GM21825 (cell line): ENCODE measurements at regions not wholly inside any gene's neighbourhood (a gene's known extent, or its start where the extent isn't known, plus 50 kb on each side); places are given as distances from the start of the nearest gene placed in this dataset.
"Not testable (repeated sequence)": the region's sequence is repeated elsewhere in the genome, so short reads cannot be mapped to it uniquely, and the experiment has no call there.

Source experiments
- ATAC-seq: cut with Tn5 transposase; IDR thresholded peaks from one replicate; pipeline ENCODE4 v1.9.1; 2021; ENCODE audit warnings: mild to moderate bottlenecking, moderate library complexity; ENCODE audit not compliant: unreplicated experiment

DNA sequence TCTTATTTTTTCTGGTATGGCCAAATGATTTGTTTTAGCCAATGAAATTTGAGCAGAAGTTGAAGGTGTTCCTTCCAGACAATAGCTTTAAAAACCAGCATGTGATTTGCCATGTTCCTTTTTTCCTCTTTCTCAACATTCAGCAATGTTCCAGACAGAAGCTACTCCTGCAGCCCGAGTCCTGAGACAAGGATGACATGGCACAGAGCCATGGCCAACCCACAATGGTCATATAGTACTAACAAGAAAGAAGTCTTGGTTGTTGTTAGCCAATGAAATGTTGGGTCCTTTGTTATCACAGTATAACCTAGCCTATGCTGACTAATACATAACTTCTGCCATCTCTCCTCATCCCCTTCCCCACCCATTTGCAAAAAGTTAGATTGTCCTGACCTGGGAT, 211.1 kb upstream of the STT3B start:
- no peak for ATAC-seq

DNA sequence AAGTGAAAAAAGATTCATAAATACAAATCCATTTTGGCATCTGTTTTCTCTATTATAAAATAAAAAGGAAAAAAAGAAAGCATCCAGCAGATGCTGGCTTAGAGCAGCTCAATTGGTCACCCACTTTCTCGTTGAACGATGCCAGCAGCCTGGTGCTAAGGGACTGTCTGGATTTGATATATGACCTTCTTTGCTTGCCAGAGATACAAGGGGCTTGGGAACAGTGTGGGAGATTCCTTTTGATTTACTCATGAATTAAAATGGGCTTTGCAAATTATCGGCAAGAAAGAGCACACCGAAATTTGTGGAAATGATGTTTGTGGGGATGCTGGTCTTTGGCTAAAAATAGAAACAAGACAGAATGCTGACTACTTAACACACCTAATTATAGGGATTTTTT, 210.3 kb upstream of the STT3B start:
- no peak for ATAC-seq

DNA sequence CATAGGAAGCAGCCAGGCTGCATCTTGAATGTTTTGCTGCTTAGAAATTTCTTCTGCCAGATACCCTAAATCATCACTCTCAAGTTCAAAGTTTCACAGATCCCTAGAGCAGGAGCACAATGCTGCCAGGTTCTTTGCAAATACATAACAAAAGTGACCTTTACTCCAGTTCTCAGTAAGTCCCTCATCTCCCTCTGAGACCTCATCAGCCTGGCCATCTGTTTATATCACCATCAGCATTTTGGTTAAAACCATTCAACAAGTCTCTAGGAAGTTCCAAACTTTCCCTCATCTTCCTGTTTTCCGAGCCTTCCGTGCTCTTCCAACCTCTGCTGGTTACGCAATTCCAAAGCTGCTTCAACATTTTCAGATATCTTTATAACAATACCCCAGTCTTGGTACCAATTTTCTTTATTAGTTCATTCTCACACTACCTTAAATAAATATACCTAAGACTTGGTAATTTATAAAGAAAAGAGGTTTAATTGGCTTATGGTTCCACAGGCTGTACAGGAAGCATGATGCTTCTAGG, 204.8 kb upstream of the STT3B start:
- ATAC-seq: not testable (repeated sequence)

DNA sequence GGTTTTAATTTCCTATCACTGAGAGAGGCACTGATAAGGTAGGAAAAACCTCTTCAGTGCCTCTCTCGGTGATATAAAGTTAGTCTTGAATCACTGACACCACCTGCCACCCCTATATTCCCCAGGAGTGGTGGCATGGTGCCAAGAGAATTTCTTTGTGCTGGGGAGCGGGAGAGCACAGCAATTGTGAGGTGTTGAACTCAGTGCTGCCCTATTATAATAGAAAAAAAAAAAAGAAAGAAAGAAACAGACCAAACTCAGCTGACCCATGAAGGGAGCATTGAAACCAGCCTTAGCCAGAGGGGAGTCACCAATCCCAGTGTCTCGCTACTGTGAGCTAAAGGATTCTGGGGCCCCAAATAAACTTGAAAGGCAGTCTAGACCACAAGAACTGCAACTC, 201.4 kb upstream of the STT3B start:
- no peak for ATAC-seq

DNA sequence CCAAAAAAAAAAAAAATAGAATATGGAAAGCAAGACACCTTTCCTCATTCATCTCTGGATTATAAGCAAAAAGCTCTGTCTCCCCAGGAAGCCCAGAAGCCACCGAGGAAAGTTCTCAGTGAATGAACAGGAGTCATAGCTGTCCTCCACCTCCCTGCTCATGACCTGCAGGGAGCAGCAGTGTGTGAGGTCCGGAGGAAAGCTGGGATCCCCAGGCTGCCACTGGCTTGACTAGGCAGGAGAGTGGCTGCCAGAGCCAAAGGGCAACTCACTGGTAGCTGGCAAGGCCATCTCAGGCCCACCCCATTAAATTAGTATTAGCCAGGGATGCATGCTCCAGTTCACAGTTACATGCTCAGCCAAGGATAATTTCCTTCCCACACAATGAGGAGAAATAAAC, 191.6 kb upstream of the STT3B start:
- ATAC-seq: no peak

DNA sequence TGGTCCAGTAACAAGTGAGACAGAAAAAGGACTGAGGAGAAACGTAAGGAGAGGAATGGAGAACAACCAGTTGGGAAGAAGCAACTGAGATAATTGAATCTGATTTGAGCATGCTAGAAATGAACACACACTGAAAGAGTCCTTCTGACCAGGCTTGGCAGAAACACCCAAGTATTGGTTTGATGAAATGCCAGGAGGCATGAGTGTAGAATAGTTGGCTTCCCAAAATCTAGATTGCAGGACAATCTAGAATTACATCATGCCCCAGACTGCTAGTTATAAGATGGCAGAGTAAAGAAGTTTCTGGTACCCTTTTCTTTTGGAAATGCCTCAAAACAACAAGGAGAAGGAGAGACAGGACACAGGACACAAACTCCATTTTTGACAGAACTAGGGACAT, 189.7 kb upstream of the STT3B start:
- no peak for ATAC-seq

DNA sequence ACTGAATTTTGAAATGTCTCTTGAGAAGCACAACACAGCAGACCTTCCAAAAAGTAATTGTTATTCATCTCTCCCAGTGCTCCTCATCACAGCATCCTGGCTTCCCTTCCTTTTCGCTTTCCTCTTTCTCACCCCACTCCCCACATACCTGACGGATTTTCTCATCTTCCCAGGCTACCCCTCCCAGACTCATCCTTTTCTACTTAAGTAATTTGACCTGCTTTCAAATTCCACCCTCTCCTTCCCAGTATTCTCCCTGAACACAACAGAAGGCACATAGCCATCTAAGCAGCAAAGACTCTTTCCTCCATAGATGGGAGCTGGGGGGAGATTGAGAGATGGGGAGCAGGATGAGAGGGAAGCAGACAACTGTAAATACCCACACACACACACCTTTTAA, 187.1 kb upstream of the STT3B start:
- ATAC-seq: no peak

DNA sequence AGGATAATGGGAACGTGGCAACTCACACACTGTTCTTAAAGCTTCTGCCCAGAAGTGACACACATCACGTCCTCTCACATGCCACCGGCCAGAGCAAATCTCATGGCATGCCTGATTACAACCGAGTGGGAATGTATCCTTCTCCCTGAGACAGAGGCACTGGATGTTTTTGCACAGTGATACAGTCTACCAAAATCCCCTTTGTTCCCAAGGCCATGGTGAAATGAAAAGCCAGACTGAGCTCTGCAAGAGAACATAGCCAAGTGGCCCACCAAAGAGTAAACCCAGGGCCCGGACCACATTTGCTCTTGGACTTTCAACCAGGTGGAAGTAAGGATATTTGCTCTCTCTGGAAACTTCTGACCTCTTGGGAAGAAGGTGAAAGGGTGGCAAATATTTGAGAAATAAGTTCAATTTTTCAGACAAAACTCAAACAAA, 186.2 kb upstream of the STT3B start:
- no peak for ATAC-seq

DNA sequence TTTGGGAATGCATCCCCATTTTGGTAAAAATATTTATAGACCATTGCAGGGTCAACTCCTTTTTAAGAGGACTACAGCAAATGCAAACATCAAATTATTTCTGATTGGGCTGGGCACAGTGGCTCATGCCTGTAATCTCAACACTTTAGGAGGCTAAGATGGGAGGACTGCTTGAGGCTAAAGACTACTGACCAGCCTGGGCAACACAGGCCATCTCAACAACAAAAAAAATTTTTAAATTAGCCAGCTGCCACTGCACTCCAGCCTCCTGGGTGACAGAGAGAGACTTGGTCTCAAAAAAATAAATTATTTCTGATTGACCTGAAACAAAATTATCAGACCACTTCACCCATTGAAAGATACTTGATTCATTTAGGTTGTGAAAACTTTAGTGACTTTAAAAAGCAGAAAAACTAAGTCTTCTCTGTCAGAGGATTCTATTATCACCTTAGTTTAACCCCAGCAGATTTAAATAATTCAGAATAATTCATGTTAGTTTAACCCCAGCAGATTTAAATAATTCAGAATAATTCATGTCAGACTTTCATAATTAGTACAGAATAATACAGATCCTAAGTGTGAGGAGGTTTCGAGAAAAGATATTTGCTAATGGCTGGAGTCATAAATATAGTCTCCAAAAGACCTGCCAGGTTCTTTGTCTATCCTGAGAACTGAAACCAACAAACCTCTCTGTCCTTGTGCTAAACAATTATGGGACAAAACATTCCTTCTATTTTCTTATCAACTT, 183.6 kb upstream of the STT3B start:
- ATAC-seq: no peak

DNA sequence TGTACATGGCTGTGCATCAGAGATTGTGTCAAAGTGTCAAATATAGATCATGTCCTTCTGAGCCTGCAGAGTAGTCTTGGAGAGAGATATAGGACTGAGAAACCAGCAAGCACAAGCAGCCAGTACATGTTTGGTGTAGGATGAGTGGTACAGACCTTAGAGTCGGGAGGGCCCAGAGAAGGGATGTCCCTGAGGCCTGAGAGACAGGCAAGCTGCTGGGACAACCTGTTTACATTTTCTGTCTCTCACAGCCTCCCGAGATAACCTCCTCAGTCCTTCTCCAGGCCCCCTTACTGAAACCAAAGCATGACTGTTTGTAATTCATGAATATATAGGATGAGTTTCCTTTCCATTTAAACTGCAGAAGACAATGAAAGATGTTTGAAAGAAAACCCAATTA, 182.4 kb upstream of the STT3B start:
- ATAC-seq: no peak

DNA sequence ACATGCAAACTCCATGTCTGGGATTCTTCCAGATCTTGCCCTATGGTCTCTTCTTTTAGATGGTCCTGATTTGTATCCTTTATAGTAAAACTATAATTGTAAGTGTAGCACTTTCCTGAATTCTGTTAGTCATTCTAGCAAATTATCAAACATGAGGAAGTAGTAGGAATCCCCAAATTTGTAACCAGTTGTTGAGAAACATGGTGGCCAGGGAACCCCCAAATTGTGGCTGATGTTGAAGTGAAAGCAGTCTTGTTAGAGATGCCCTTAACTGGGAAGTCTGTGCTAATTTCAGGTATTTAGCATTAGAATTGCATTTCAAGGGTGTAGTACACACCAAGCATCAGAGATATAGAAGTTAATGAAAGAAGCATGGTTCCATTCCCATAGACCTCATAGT, 180.4 kb upstream of the STT3B start:
- ATAC-seq: no peak

DNA sequence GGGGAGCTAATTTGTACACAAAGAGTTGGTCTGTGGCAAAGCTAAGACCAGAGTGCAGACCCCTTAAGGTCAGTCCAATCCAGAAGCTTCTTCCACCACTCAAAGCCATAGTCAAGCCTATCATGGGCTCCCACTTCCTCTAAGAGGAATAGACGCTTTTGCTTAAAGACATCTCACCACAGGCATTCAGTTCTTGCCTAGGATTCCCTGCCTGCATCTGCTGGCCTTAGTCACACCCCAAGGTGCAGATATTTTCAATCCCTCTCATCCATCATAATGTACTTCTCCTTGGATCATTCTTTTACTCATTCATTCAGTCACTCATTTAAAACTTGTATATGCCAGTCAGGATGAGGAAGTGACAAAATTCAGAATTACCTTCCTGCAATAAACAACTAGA, 179.6 kb upstream of the STT3B start:
- no peak for ATAC-seq

DNA sequence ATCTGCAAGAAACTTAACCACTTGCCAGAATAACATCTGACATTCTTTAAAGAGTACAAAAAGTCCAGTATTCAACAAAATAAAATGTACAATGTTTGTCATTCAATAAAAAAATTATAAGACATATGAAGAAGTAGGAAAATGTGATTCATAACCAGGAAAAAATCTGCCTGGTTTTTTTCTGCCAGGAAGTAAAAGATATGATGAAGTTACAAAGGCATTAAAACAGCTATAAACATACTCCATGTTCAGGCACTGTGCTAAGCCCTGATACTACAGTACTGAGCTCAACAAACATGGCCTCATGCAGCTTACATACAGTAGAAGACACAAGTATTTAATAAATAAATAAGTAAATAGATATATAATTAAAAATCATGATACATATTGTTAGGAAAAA, 178.4 kb upstream of the STT3B start:
- ATAC-seq: no peak

DNA sequence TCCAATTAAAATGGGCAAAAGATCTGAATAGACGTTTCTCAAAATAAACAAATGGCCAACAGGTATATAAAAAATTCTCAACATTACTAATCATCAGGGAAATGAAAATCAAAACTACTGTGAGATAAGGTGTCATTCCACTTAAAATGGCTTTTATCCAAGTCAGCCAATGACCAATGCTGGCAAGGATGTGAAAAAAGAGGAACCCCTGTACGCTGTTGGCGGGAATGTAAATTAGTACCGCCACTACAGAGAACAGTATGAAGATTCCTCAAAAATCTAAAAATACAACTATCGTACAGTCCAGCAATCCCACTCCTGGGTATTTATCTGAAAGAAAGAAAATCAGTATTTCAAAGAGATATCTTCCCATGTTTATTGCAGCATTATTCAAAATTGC, 176.9 kb upstream of the STT3B start:
- ATAC-seq: no peak

DNA sequence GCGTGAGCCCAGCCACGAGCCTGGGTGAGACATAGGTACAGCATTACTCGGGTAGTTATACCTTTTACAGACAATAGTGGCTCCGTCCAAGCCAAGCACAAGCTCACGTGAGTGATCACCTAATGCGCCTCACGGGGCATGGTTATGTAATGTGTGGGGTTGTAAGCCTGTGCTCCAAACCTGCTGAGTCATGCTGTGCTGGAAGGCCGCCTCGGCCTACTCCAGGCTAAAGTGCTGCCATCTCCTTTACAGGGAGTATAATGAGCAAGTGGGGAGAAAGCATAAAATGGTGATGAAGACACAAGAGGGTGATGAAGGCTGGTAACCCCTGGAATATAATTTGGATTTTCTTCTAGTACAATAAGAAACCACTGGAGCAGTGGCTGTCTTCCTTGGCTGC, 175.8 kb upstream of the STT3B start:
- ATAC-seq: no peak

DNA sequence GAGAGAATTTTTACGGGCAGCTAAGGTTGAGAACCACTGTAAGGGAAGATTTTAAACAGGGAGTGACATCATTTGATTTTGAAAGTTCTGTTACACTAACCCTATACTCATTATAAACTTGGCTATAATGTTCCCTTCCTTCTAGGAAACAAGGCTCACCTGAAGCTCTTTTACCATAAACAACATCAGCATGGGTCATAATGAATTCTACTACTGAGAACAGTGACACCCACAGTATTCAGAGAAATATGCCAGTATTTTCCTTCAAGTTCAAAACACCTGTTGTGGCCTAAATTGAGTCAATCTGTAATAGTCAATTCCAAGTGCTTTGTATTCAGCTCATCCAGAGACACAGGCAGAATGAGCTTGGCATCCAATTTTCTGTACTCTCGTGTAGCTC, 175.3 kb upstream of the STT3B start:
- ATAC-seq: no peak

DNA sequence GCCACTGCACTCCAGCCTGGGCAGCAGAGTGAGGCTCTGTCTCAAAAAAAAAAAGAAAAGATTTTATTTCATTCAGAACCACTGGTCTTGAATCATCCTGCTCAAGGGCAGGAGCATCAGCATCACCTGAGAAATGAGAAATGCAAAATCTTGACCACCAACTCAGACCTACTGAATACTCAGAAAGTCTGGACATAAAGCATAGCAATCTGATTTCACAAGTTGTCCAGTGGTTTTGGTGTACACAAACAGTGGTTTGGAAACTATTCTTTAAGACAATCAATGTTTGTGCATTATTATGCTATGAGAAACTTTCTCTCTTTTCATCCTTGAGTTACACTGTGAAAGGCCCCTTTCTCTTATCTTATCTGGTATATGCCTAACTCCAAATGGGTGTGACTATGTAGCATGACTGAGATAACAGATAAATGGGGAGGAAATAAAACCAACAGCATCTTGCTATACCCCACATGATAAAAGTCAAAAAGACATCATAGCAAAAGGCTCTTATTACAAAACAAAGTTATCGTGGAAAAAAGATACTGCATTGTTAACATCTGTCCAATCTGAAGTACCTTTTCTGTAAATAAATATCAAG, 174.2 kb upstream of the STT3B start:
- ATAC-seq: no peak

DNA sequence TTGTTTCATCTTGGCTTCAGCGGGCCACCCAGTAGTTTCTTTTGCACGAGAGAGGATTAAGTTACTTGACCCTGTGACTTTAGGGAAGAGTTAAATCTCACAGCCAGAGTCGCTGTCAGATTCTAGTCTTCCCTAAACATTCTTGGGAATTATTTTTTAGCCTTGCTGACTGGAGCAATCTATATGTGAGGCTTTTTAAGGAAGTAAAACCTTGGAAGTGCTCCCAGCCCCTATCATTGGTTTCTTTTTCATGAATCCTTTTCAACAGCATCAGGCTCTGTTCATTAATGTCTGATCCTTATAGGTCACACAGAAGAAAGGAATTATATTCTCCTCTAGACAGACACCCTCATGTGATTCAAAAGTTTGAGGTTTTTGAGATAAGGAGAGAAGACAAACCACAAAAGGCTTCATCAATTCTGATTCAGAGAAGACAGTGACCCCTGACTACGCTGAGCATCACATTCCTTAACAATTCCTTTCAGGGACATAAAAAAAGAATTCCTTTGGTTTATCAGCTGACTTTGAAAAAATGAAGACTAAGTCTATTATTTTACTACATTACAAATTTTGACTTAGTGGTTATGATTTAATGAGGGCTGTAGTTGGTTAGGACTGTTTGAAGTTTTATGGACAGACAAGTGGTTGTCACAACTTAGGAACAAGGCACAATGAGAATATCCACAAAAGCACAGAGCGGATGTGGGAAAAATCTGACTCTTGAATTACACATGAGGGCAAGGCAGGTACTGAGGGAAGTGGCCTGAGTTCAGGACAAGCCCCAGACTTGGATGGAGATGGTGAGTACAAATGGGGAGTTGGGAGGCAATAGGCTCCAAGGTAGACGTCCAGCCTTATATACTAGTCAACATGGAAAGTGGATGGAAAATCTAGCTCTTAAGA, 171.1 kb upstream of the STT3B start:
- ATAC-seq: no peak

DNA sequence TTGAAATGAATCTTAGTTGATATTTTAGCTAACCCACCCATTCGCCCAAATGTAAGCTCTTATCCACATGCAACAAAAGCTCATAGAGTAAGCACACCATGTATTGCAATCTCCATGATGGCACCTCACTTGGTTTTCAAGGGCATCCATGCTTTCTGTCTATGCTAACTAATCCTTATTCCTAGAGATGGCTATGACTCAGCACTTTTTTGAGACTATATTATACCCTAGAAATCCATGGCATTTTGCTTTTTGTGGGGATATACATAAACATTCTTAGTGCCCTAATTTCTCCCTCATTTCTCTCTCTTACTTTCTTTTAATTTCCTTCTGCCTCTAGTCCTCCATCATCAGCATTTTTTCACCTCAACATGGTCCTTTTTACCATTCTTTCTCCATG, 168.5 kb upstream of the STT3B start:
- ATAC-seq: no peak

DNA sequence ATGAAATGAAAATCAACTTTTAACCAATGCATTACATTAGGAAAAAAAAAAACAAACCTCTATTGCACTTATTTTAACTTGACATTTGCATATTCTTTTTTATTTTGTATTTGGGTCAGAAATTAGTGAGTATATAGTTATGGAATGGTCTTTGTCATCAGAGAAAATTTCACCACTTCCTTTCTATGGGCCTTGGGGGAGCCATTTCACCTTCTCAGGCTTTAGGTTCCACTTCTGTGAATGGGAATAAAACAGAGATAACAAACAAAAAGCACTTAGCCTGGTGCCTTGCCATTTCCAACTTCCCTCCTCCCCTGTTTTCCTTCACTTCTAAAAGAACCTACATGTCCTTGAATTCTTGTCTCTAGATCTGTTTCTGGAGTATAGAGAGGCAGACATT, 168.0 kb upstream of the STT3B start:
- no peak for ATAC-seq

DNA sequence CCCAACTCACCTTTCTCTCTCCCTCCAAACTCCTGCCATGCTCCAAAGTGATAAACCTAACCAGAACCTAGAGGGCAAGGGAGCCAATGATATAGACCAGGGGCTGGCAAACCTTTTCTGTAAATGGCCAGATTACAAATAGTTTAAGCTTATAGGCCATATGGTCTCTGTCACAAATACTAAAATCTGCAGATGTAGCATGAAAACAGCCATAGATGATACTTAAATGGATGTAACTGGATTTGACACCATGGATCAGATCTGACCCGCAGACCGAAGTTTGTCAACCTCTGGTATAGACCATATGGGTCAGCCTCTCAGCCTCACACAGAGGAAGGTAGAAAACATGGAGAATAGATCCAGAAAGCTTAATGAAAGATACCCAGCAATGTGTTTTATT, 165.2 kb upstream of the STT3B start:
- no peak for ATAC-seq
